ENCODE measurements at regions not wholly inside any gene's neighbourhood (a gene's known extent, or its start where the extent isn't known, plus 50 kb on each side); places are given as distances from the start of the nearest gene placed in this dataset.

DNA sequence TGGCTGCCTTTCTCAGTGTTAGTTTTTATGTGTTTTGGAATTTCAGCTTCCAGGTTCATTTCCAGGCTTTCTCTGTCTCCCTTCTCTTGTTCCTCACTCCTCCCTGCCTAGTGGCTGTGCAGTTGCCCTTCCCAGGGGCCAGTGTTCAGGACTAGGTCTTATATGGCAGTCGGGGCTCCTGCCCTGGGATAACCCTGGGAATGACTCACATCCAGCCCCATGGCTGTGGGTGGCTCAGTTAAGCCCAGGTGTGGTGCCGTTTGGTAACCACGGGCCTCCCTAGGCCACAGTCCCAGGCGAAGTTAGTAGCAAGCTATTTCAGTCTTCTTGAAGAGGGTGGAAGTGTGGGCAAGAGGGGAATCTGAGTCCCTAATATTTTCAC lies 57.4 kb upstream of the DDR1 start:
- TF ChIP-seq, protein P1, sequence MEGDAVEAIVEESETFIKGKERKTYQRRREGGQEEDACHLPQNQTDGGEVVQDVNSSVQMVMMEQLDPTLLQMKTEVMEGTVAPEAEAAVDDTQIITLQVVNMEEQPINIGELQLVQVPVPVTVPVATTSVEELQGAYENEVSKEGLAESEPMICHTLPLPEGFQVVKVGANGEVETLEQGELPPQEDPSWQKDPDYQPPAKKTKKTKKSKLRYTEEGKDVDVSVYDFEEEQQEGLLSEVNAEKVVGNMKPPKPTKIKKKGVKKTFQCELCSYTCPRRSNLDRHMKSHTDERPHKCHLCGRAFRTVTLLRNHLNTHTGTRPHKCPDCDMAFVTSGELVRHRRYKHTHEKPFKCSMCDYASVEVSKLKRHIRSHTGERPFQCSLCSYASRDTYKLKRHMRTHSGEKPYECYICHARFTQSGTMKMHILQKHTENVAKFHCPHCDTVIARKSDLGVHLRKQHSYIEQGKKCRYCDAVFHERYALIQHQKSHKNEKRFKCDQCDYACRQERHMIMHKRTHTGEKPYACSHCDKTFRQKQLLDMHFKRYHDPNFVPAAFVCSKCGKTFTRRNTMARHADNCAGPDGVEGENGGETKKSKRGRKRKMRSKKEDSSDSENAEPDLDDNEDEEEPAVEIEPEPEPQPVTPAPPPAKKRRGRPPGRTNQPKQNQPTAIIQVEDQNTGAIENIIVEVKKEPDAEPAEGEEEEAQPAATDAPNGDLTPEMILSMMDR (IDR thresholded peaks at IDR 0.05 in 8 of 11, conservative IDR thresholded peaks at IDR 0.05 in 3 of 11), result no peak
- TF ChIP-seq POLR2A (IDR thresholded peaks at IDR 0.05), result no peak
- TF ChIP-seq POLR2AphosphoS5 (IDR thresholded peaks at IDR 0.05), result no peak
